GM18526 (cell line): ENCODE measurements at regions not wholly inside any gene's neighbourhood (a gene's known extent, or its start where the extent isn't known, plus 50 kb on each side); places are given as distances from the start of the nearest gene placed in this dataset.

Experiments
- POLR2A ChIP-seq: IDR thresholded peaks from 3 replicates; pipeline ENCODE4 v1.6.1; 2011; ENCODE audit not compliant: insufficient read length; ENCODE audit errors: extremely low read depth

GRCh38 chr12:92295523-92295922 is 149.9 kb upstream of the BTG1 start:
- TF ChIP-seq POLR2A = no peak

- TF ChIP-seq POLR2A = no peak
Observed at GRCh38 chr12:92294676-92295440, 149.2 kb upstream of the BTG1 start.

- TF ChIP-seq POLR2A = no peak
Observed at GRCh38 chr12:92292016-92292415, 146.4 kb upstream of the BTG1 start.

GRCh38 chr12:92290886-92291285 is 145.2 kb upstream of the BTG1 start:
- no peak for TF ChIP-seq POLR2A

- TF ChIP-seq POLR2A = no peak
Observed at GRCh38 chr12:92290350-92290695, 144.7 kb upstream of the BTG1 start.

- TF ChIP-seq POLR2A = no peak
Observed at GRCh38 chr12:92289629-92290349, 144.1 kb upstream of the BTG1 start.

GRCh38 chr12:92288561-92288960 is 142.9 kb upstream of the BTG1 start:
- TF ChIP-seq POLR2A = no peak

GRCh38 chr12:92278378-92278828 is 132.8 kb upstream of the BTG1 start:
- no peak for TF ChIP-seq POLR2A

- TF ChIP-seq POLR2A = no peak
Observed at GRCh38 chr12:92277795-92278194, 132.1 kb upstream of the BTG1 start.

- no peak for TF ChIP-seq POLR2A
Observed at GRCh38 chr12:92276276-92276675, 130.6 kb upstream of the BTG1 start.

GRCh38 chr12:92275443-92276154 is 130.0 kb upstream of the BTG1 start:
- TF ChIP-seq POLR2A = no peak

GRCh38 chr12:92273076-92273475 is 127.4 kb upstream of the BTG1 start:
- no peak for TF ChIP-seq POLR2A

- no peak for TF ChIP-seq POLR2A
Observed at GRCh38 chr12:92272061-92272964, 126.7 kb upstream of the BTG1 start.

- no peak for TF ChIP-seq POLR2A
Observed at GRCh38 chr12:92271341-92271740, 125.7 kb upstream of the BTG1 start.

GRCh38 chr12:92270521-92270920 is 124.9 kb upstream of the BTG1 start:
- no peak for TF ChIP-seq POLR2A
